ENCODE measurements at regions not wholly inside any gene's neighbourhood (a gene's known extent, or its start where the extent isn't known, plus 50 kb on each side); places are given as distances from the start of the nearest gene placed in this dataset.

DNA sequence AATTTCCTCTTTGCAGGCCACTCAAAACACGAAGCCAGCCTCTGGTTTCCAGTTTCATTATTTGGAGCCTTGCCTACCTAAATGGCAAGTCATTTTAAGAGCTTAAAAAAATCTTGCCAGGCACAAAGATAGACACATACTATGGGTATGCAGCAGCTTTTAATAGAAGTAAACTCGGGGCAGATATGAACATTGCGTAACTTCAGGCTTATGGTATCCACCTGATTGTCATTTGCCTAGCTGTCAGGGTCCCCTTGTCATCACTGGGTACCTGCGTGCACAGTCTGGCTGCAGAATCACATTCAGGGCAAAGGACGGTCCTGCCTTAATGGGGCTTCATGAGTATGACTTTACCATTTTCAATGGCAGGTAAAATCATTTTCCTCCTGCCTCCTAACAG lies 466.1 kb upstream of the NRP1 start:
- Histone ChIP-seq H2BK15ac (ENCODE audit: low read depth, poor library complexity, severe bottlenecking) (no peak overlapping the region), H3K9me3 (ENCODE audit: control insufficient read depth, low read length) (no peaks in the 10 kb centered on the region), H3K79me1 (replicated peaks; ENCODE audit: low read length, poor library complexity, severe bottlenecking) (no peaks in the 10 kb centered on the region), H3K4ac (ENCODE audit: low read depth in 1 of 2, low read length in 2 of 2) (no peak overlapping the region), H2BK5ac (ENCODE audit: low read depth, low read length, poor library complexity, severe bottlenecking) (no peak overlapping the region), H3K27me3 (ENCODE audit: control insufficient read depth in 1 of 2, insufficient read depth in 1 of 2, low read length in 2 of 2) (no peaks in the 10 kb centered on the region), H2BK12ac (ENCODE audit: low read length in 2 of 2) (no peak overlapping the region), H3K4me1 (ENCODE audit: control insufficient read depth, insufficient read depth, low read depth, low read length) (peaks cover 4% of the 10 kb centered on the region), H3K18ac (ENCODE audit: low read depth in 1 of 2, low read length in 2 of 2) (no peak overlapping the region), H3K9ac (ENCODE audit: low read length) (no peak overlapping the region), H4K8ac (ENCODE audit: low read length) (no peak overlapping the region), H3K27ac (ENCODE audit: low read length, poor library complexity, severe bottlenecking) (no peak overlapping the region), H4K91ac (ENCODE audit: low read length) (no peak overlapping the region), H2AK5ac (ENCODE audit: low read length, severe bottlenecking) (no peak overlapping the region), H3K4me2 (ENCODE audit: low read length, poor library complexity, severe bottlenecking) (no peak overlapping the region), H3K36me3 (ENCODE audit: control insufficient read depth in 1 of 2, insufficient read depth in 2 of 2, low read depth in 1 of 2, low read length in 2 of 2) (no peaks in the 10 kb centered on the region), H3K14ac (ENCODE audit: low read length in 2 of 2) (no peak overlapping the region), H2AFZ (ENCODE audit: low read depth, low read length) (no peak overlapping the region), H3K23ac (ENCODE audit: low read length in 2 of 2) (no peak overlapping the region), H2BK120ac (ENCODE audit: low read depth, low read length) (no peak overlapping the region), H3K4me3 (ENCODE audit: insufficient read depth in 1 of 2, low read depth in 1 of 2, low read length in 2 of 2) (no peak overlapping the region)
- WGBS = 85% methylated on average over 5 of the region's 5 CpGs
- DNase-seq = no peak

- Histone ChIP-seq H3K27ac (ENCODE audit: low read length, poor library complexity, severe bottlenecking) (no peak overlapping the region), H2AFZ (ENCODE audit: low read depth, low read length) (no peak overlapping the region), H2BK5ac (ENCODE audit: low read depth, low read length, poor library complexity, severe bottlenecking) (no peak overlapping the region), H4K91ac (ENCODE audit: low read length) (no peak overlapping the region), H3K14ac (ENCODE audit: low read length in 2 of 2) (no peak overlapping the region), H3K4me1 (ENCODE audit: control insufficient read depth, insufficient read depth, low read depth, low read length) (peaks cover 4% of the 10 kb centered on the region), H3K79me1 (replicated peaks; ENCODE audit: low read length, poor library complexity, severe bottlenecking) (no peaks in the 10 kb centered on the region), H3K4me3 (ENCODE audit: insufficient read depth in 1 of 2, low read depth in 1 of 2, low read length in 2 of 2) (no peak overlapping the region), H3K36me3 (ENCODE audit: control insufficient read depth in 1 of 2, insufficient read depth in 2 of 2, low read depth in 1 of 2, low read length in 2 of 2) (no peaks in the 10 kb centered on the region), H2BK12ac (ENCODE audit: low read length in 2 of 2) (no peak overlapping the region), H3K4me2 (ENCODE audit: low read length, poor library complexity, severe bottlenecking) (no peak overlapping the region), H3K23ac (ENCODE audit: low read length in 2 of 2) (no peak overlapping the region), H2BK15ac (ENCODE audit: low read depth, poor library complexity, severe bottlenecking) (no peak overlapping the region), H3K9me3 (ENCODE audit: control insufficient read depth, low read length) (no peaks in the 10 kb centered on the region), H3K27me3 (ENCODE audit: control insufficient read depth in 1 of 2, insufficient read depth in 1 of 2, low read length in 2 of 2) (no peaks in the 10 kb centered on the region), H4K8ac (ENCODE audit: low read length) (no peak overlapping the region), H3K4ac (ENCODE audit: low read depth in 1 of 2, low read length in 2 of 2) (no peak overlapping the region), H3K18ac (ENCODE audit: low read depth in 1 of 2, low read length in 2 of 2) (no peak overlapping the region), H2AK5ac (ENCODE audit: low read length, severe bottlenecking) (no peak overlapping the region), H3K9ac (ENCODE audit: low read length) (no peak overlapping the region), H2BK120ac (ENCODE audit: low read depth, low read length) (no peak overlapping the region)
- 92% methylated on average over 5 of the region's 5 CpGs for WGBS
- DNase-seq = no peak
These were observed 465.5 kb upstream of the NRP1 start for GRCh38 chr10:33799944-33800323.

GRCh38 chr10:33799281-33799943 lies 464.9 kb upstream of the NRP1 start:
- Histone ChIP-seq H2BK120ac (ENCODE audit: low read depth, low read length) (no peak overlapping the region), H3K9me3 (ENCODE audit: control insufficient read depth, low read length) (no peaks in the 10 kb centered on the region), H2BK15ac (ENCODE audit: low read depth, poor library complexity, severe bottlenecking) (no peak overlapping the region), H2AFZ (ENCODE audit: low read depth, low read length) (no peak overlapping the region), H4K8ac (ENCODE audit: low read length) (no peak overlapping the region), H3K4me3 (ENCODE audit: insufficient read depth in 1 of 2, low read depth in 1 of 2, low read length in 2 of 2) (no peak overlapping the region), H3K23ac (ENCODE audit: low read length in 2 of 2) (no peak overlapping the region), H2AK5ac (ENCODE audit: low read length, severe bottlenecking) (no peak overlapping the region), H3K27ac (ENCODE audit: low read length, poor library complexity, severe bottlenecking) (no peak overlapping the region), H3K4ac (ENCODE audit: low read depth in 1 of 2, low read length in 2 of 2) (no peak overlapping the region), H4K91ac (ENCODE audit: low read length) (no peak overlapping the region), H3K27me3 (ENCODE audit: control insufficient read depth in 1 of 2, insufficient read depth in 1 of 2, low read length in 2 of 2) (no peaks in the 10 kb centered on the region), H3K36me3 (ENCODE audit: control insufficient read depth in 1 of 2, insufficient read depth in 2 of 2, low read depth in 1 of 2, low read length in 2 of 2) (no peaks in the 10 kb centered on the region), H2BK12ac (ENCODE audit: low read length in 2 of 2) (no peak overlapping the region), H3K18ac (ENCODE audit: low read depth in 1 of 2, low read length in 2 of 2) (no peak overlapping the region), H3K79me1 (replicated peaks; ENCODE audit: low read length, poor library complexity, severe bottlenecking) (no peaks in the 10 kb centered on the region), H2BK5ac (ENCODE audit: low read depth, low read length, poor library complexity, severe bottlenecking) (no peak overlapping the region), H3K14ac (ENCODE audit: low read length in 2 of 2) (no peak overlapping the region), H3K4me2 (ENCODE audit: low read length, poor library complexity, severe bottlenecking) (no peak overlapping the region), H3K4me1 (ENCODE audit: control insufficient read depth, insufficient read depth, low read depth, low read length) (peaks cover 4% of the 10 kb centered on the region), H3K9ac (ENCODE audit: low read length) (no peak overlapping the region)
- WGBS = 19% methylated on average over 4 of the region's 4 CpGs
- no peak for DNase-seq

- no peaks in the 10 kb centered on the region for H3K79me1 ChIP-seq (replicated peaks; ENCODE audit: low read length, poor library complexity, severe bottlenecking)
- H3K23ac ChIP-seq (ENCODE audit: low read length in 2 of 2) = no peak overlapping the region
- no peak overlapping the region for H3K4me2 ChIP-seq (ENCODE audit: low read length, poor library complexity, severe bottlenecking)
- H2BK5ac ChIP-seq (ENCODE audit: low read depth, low read length, poor library complexity, severe bottlenecking) = no peak overlapping the region
- no peak overlapping the region for H2AK5ac ChIP-seq (ENCODE audit: low read length, severe bottlenecking)
- no peak overlapping the region for H3K18ac ChIP-seq (ENCODE audit: low read depth in 1 of 2, low read length in 2 of 2)
- H3K36me3 ChIP-seq (ENCODE audit: control insufficient read depth in 1 of 2, insufficient read depth in 2 of 2, low read depth in 1 of 2, low read length in 2 of 2) = no peaks in the 10 kb centered on the region
- no peak for DNase-seq
- H3K14ac ChIP-seq (ENCODE audit: low read length in 2 of 2) = no peak overlapping the region
- no peaks in the 10 kb centered on the region for H3K9me3 ChIP-seq (ENCODE audit: control insufficient read depth, low read length)
- no peak overlapping the region for H2BK15ac ChIP-seq (ENCODE audit: low read depth, poor library complexity, severe bottlenecking)
- H3K4me3 ChIP-seq (ENCODE audit: insufficient read depth in 1 of 2, low read depth in 1 of 2, low read length in 2 of 2) = no peak overlapping the region
- H2BK120ac ChIP-seq (ENCODE audit: low read depth, low read length) = no peak overlapping the region
- H3K9ac ChIP-seq (ENCODE audit: low read length) = no peak overlapping the region
- no peak overlapping the region for H2BK12ac ChIP-seq (ENCODE audit: low read length in 2 of 2)
- H3K27ac ChIP-seq (ENCODE audit: low read length, poor library complexity, severe bottlenecking) = no peak overlapping the region
- H3K4ac ChIP-seq (ENCODE audit: low read depth in 1 of 2, low read length in 2 of 2) = no peak overlapping the region
- H3K4me1 ChIP-seq (ENCODE audit: control insufficient read depth, insufficient read depth, low read depth, low read length) = peaks cover 4% of the 10 kb centered on the region
- 80% methylated on average over 1 of the region's 1 CpG for WGBS
- no peak overlapping the region for H4K91ac ChIP-seq (ENCODE audit: low read length)
- no peak overlapping the region for H2AFZ ChIP-seq (ENCODE audit: low read depth, low read length)
- no peak overlapping the region for H4K8ac ChIP-seq (ENCODE audit: low read length)
- no peaks in the 10 kb centered on the region for H3K27me3 ChIP-seq (ENCODE audit: control insufficient read depth in 1 of 2, insufficient read depth in 1 of 2, low read length in 2 of 2)
These were observed 464.3 kb upstream of the NRP1 start for GRCh38 chr10:33798754-33799153.

Data from mesenchymal stem cell (in vitro differentiated cells and primary cell).